NT2/D1 (cell line): ENCODE measurements at regions not wholly inside any gene's neighbourhood (a gene's known extent, or its start where the extent isn't known, plus 50 kb on each side); places are given as distances from the start of the nearest gene placed in this dataset.

ENCODE experiments used
- SUZ12 ChIP-seq: IDR thresholded peaks from 2 replicates; pipeline ENCODE4 v1.6.1; 2011; ENCODE audit not compliant: insufficient read length, insufficient read depth; ENCODE audit errors: extremely low read depth
- YY1 ChIP-seq: IDR thresholded peaks from 2 replicates; pipeline ENCODE4 v1.6.1; 2011; ENCODE audit not compliant: insufficient read length, insufficient read depth

DNA sequence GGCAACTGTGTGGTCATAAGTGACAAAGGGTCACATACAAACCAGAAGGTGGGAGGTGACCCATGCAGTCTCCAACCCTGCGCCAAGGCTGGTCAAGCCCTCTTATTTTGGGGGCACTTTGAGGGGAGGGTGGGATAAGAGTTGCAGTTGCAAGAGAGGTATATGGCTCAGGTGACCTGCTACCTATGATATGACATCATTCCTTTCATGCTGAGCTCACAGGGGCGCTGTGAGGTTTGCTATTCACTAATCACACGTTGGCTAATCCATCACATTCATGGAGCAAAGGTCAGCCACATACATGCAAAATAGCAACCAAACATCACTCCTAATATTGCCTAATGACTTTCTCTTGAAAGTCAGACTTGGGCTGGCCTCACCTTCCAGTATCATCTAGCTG, 72.0 kb upstream of the PAXBP1 start:
- TF ChIP-seq SUZ12 (no peak), YY1 (no peak)
